CD4-positive, alpha-beta T cell treated with Interferon alpha-2 for 1 hour (primary cell): ENCODE measurements at regions not wholly inside any gene's neighbourhood (a gene's known extent, or its start where the extent isn't known, plus 50 kb on each side); places are given as distances from the start of the nearest gene placed in this dataset.
"Not testable (repeated sequence)": the region's sequence is repeated elsewhere in the genome, so short reads cannot be mapped to it uniquely, and the experiment has no call there.

ENCODE experiments used
- DNase-seq, 2 donors: peaks; one replicate each; pipeline ENCODE4 v3.0.0-alpha.2; 2020 to 2022

DNA sequence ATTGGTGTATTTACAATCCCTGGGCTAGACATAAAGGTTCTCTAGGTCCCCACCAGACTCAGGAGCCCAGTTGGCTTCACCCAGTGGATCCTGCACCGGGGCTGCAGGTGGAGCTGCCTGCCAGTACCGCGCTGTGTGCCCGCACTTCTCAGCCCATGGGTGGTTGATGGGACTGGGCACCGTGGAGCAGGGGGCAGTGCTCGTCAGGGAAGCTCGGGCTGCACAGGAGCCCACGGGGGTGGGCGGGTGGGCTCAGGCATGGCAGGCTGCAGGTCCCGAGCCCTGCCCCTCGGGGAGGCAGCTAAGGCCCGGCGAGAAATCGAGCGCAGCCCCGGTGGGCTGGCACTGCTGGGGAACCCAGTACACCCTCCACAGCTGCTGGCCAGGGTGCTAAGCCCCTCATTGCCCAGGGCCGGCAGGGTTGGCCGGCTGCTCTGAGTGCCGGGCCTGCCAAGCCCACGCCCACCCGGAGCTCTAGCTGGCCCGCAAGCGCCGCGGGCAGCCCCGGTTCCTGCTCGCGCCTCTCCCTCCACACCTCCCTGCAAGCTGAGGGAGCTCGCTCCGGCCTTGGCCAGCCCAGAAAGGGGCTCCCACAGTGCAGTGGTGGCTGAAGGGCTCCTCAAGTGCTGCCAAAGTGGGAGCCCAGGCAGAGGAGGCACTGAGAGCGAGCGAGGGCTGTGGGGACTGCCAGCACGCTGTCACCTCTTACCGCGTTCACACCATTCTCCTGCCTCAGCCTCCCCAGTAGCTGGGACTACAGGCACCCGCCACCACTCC is 353.5 kb upstream of the HS6ST1 start:
- not testable (repeated sequence) for DNase-seq

GRCh38 chr2:128679680-128680079 is 361.0 kb upstream of the HS6ST1 start:
- DNase-seq: not testable (repeated sequence)

DNA sequence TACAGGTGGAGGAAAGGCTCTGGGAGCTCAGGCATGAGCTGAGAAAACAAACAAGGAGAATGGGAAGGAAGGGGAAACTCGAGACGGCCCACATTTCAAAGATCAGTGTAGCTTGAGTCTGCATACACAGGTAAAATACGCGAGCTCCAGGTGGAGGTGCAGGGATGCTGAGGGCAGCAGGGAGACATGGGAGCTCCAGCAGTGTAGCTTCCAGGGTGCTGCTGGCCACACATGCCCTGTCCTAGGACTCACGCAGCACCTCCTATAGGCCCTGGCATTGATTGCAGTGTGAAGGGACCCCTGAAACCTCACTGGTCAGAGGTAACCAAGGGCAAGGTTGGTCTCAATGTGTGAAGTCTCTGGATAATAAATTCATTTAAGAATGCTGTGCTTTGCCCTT is 362.8 kb upstream of the HS6ST1 start:
- no peak for DNase-seq

GRCh38 chr2:128682266-128682665 is 363.6 kb upstream of the HS6ST1 start:
- DNase-seq: no peak

GRCh38 chr2:128682729-128683284 is 364.1 kb upstream of the HS6ST1 start:
- DNase-seq: no peak

DNA sequence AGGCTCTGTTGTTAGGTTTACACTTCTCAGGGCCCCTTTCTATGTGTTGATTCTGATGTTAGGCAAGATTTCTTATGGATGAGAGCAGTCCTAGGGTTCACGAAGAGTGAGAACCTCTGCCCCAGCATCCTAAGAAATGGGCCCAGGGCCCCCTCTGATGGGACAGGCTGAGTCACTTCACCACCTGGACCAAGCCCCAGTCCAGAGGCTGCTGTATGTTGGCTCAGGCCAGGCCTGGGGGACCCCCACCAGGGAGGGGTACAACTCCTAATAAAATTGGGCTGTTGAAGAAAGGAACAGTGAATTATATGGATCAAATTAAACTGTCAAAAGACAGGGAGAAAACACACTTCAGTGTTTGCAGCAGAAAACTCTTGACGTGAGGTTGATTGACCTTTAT is 365.9 kb upstream of the HS6ST1 start:
- no peak for DNase-seq

GRCh38 chr2:128685841-128686496 is 367.3 kb upstream of the HS6ST1 start:
- DNase-seq: no peak

DNA sequence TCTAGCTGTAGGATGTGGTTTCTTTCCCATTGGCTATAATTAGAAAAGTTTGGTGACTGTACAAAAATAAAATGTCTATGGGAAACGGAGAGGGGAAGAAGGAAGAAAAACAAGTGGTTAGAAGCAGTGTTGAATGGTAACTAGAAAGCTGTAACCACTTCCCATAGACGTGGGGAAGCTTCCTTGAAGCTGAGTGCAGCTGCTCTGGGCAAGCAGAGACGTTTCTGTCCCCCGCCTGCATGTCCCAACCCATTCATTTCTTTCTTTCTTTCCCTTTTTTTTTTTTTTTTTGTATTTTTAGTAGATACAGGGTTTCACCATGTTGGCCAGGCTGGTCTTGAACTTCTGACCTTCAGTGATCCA is 367.8 kb upstream of the HS6ST1 start:
- DNase-seq: peak in 1 of 2 donors; percentile 2

- DNase-seq: no peak
Observed at GRCh38 chr2:128686881-128687555, 368.4 kb upstream of the HS6ST1 start.

- DNase-seq: no peak
Observed at GRCh38 chr2:128687565-128687964, 368.9 kb upstream of the HS6ST1 start.

DNA sequence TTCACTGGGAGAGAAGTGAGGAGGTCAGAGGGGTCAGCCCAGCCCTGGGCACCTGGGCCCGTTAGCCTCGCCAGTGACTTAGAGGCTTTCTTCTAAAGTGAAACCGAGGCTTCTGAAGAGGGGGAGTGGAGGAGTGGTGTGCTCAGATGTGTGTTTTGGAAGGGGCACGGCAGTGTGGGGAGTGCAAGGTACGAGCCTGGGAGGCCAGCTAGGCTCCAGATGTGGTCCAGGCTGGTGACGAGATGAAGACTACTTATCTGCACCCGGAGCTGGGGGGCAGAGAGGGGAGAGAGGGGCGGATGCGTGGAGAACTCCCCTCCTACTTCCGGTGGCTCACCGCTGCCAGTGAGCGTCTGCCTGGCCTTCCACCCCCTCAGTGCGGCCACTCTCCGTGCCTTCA is 371.3 kb upstream of the HS6ST1 start:
- DNase-seq: no peak

- no peak for DNase-seq
Observed at GRCh38 chr2:128690431-128690830, 371.8 kb upstream of the HS6ST1 start.

- DNase-seq: no peak
Observed at GRCh38 chr2:128690869-128691268, 372.2 kb upstream of the HS6ST1 start.

GRCh38 chr2:128691526-128691925 is 372.9 kb upstream of the HS6ST1 start:
- DNase-seq: no peak

GRCh38 chr2:128692895-128693742 is 374.5 kb upstream of the HS6ST1 start:
- no peak for DNase-seq

DNA sequence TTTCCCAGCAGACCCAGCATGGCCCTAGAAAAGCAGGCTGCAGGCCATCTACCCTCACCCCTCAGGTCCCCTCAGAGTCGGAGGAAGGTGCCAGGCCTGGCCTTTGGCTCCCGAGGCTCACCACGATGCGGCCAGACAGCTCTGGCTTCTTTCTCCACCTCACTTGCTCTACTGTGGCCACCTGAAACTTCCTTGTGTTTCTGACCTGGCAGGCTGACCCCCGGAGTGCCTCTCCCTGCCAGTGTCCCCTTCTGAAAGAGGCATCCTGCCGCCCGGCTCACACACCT is 375.0 kb upstream of the HS6ST1 start:
- no peak for DNase-seq

- DNase-seq: no peak
Observed at GRCh38 chr2:128695646-128696220, 377.1 kb upstream of the HS6ST1 start.

GRCh38 chr2:128696421-128696820 is 377.8 kb upstream of the HS6ST1 start:
- DNase-seq: no peak

DNA sequence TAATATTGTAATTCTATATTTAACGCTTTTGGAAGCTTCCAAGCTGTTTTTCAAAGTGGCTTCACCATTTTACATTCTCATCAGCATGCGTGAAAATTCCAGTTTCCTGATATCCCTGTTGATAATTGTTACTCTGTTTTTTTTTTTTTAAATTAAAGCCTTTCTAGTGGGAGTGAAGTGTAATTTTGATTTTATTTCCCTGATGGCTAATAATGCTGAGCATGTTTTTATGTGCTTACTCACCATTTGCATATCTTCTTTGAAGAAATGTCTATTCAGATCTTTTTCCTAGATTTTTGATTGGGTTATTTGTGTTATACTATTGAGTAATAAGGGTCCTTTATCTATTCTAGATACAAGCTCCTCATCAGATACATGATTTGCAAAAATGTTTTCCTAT is 382.8 kb upstream of the HS6ST1 start:
- no peak for DNase-seq

DNA sequence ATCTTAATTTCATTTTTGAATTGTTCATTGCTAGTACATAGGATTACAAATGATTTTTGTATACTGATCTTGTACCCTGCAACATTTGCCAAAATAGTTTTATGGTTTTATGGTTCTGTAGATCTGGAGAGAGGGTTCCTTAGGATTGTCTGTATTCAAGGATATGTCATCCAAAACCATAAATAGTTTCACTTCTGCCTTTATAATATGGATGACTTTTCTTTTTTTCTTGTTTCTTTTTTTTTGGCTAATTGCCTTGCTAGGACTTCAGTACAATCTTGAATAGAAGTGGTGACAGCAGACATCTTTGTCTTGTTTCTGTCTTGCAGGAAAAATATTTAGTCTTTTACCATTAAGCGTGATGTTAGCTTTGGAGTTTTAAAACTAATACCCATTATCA is 383.9 kb upstream of the HS6ST1 start:
- DNase-seq: no peak

- no peak for DNase-seq
Observed at GRCh38 chr2:128708106-128708816, 389.6 kb upstream of the HS6ST1 start.

DNA sequence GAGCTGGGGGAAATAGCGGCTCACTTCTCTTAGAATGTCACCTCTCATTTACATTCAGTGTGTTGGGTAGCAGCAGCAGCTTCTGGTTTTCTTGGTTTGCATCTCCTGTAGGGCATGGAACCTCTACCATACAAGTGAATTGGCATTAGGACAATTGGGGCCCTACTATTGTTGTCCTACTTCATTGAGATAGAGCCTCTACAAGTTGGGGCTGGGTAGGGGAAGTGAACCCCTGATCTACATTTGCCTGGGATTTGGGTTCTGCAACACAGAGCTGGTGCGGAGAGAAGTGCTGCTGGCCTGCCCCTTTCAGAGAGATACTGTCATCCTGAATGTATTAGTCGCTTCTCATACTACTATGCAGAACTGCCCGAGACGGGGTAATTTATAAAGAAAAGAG is 391.6 kb upstream of the HS6ST1 start:
- DNase-seq: no peak
